GM18517 (cell line): ENCODE measurements at regions not wholly inside any gene's neighbourhood (a gene's known extent, or its start where the extent isn't known, plus 50 kb on each side); places are given as distances from the start of the nearest gene placed in this dataset.
"Not testable (repeated sequence)": the region's sequence is repeated elsewhere in the genome, so short reads cannot be mapped to it uniquely, and the experiment has no call there.

Source experiments
- ATAC-seq: cut with Tn5 transposase; IDR thresholded peaks from one replicate; pipeline ENCODE4 v1.9.1; 2021; ENCODE audit warnings: mild to moderate bottlenecking, moderate library complexity; ENCODE audit not compliant: unreplicated experiment

- ATAC-seq: no peak
Measured at GRCh38 chr13:82129281-82129680, 1753.0 kb downstream of the SLITRK1 start.

- ATAC-seq: no peak
Measured at GRCh38 chr13:82118589-82118988, 1763.7 kb downstream of the SLITRK1 start.

GRCh38 chr13:82116422-82116989 lies 1765.8 kb downstream of the SLITRK1 start:
- no peak for ATAC-seq

- no peak for ATAC-seq
Measured at GRCh38 chr13:82115391-82115790, 1766.9 kb downstream of the SLITRK1 start.

GRCh38 chr13:82096256-82096655 lies 1755.3 kb upstream of the SPRY2 start:
- no peak for ATAC-seq

GRCh38 chr13:82092312-82092711 lies 1751.4 kb upstream of the SPRY2 start:
- ATAC-seq: no peak

GRCh38 chr13:82088781-82089180 lies 1747.9 kb upstream of the SPRY2 start:
- ATAC-seq: no peak

GRCh38 chr13:82076496-82076895 lies 1735.6 kb upstream of the SPRY2 start:
- ATAC-seq: no peak

- ATAC-seq: no peak
Measured at GRCh38 chr13:82070416-82070815, 1729.5 kb upstream of the SPRY2 start.

GRCh38 chr13:82062772-82063171 lies 1721.8 kb upstream of the SPRY2 start:
- no peak for ATAC-seq

- no peak for ATAC-seq
Measured at GRCh38 chr13:82058364-82058763, 1717.4 kb upstream of the SPRY2 start.

GRCh38 chr13:82045316-82045715 lies 1704.4 kb upstream of the SPRY2 start:
- ATAC-seq: not testable (repeated sequence)

GRCh38 chr13:82036602-82037001 lies 1695.7 kb upstream of the SPRY2 start:
- no peak for ATAC-seq

GRCh38 chr13:82011355-82011754 lies 1670.4 kb upstream of the SPRY2 start:
- ATAC-seq: no peak

- ATAC-seq: no peak
Measured at GRCh38 chr13:82010780-82011179, 1669.9 kb upstream of the SPRY2 start.

GRCh38 chr13:82002710-82003109 lies 1661.8 kb upstream of the SPRY2 start:
- ATAC-seq: no peak

- no peak for ATAC-seq
Measured at GRCh38 chr13:81995316-81995715, 1654.4 kb upstream of the SPRY2 start.

- no peak for ATAC-seq
Measured at GRCh38 chr13:81990652-81991051, 1649.7 kb upstream of the SPRY2 start.

GRCh38 chr13:81988567-81988966 lies 1647.6 kb upstream of the SPRY2 start:
- ATAC-seq: no peak

- no peak for ATAC-seq
Measured at GRCh38 chr13:81987677-81988357, 1646.9 kb upstream of the SPRY2 start.

- ATAC-seq: no peak
Measured at GRCh38 chr13:81987159-81987558, 1646.2 kb upstream of the SPRY2 start.

- ATAC-seq: no peak
Measured at GRCh38 chr13:81986308-81986707, 1645.4 kb upstream of the SPRY2 start.

- ATAC-seq: no peak
Measured at GRCh38 chr13:81957121-81957520, 1616.2 kb upstream of the SPRY2 start.
